ENCODE measurements at regions not wholly inside any gene's neighbourhood (a gene's known extent, or its start where the extent isn't known, plus 50 kb on each side); places are given as distances from the start of the nearest gene placed in this dataset.

- TF ChIP-seq POLR2AphosphoS5 (IDR thresholded peaks at IDR 0.05; ENCODE audit: low read depth, low read length): no peak
- TF ChIP-seq TAF1 (IDR thresholded peaks at IDR 0.05; ENCODE audit: low read depth, low read length): no peak
Measured at GRCh38 chr3:181880331-181880730, 168.6 kb downstream of the SOX2 start.
